Spinal cord (tissue), 9 donors: ENCODE measurements at regions not wholly inside any gene's neighbourhood (a gene's known extent, or its start where the extent isn't known, plus 50 kb on each side); places are given as distances from the start of the nearest gene placed in this dataset.

Experiments used
- DNase-seq, 6 donors: peaks; one replicate each; pipeline versions ENCODE4 v3.0.0 to v3.0.0-alpha.2; 2013 to 2015; ENCODE audit warnings: low spot score in 6 of 6, low read depth in 4 of 6
- H3K27ac ChIP-seq: one replicate; pipeline ENCODE4 v1.5.1; 2013; ENCODE audit warnings: low read depth, low read length, control low read depth
- H3K27me3 ChIP-seq: one replicate; pipeline ENCODE4 v1.6.1; 2013; ENCODE audit warnings: low read length; ENCODE audit not compliant: control insufficient read depth, insufficient read depth
- H3K36me3 ChIP-seq: one replicate; pipeline ENCODE4 v1.6.1; 2013; ENCODE audit warnings: low read length; ENCODE audit not compliant: control insufficient read depth, insufficient read depth
- H3K4me1 ChIP-seq: one replicate; pipeline ENCODE4 v1.6.1; 2013; ENCODE audit warnings: low read length; ENCODE audit not compliant: control insufficient read depth, insufficient read depth
- H3K4me3 ChIP-seq: one replicate; pipeline ENCODE4 v1.5.1; 2013; ENCODE audit warnings: low read depth, low read length, control low read depth
- H3K9me3 ChIP-seq: one replicate; pipeline ENCODE4 v1.6.1; 2013; ENCODE audit warnings: low read length; ENCODE audit not compliant: control insufficient read depth, insufficient read depth
- WGBS: methylation state at CpG from one replicate; pipeline ENCODE4 v1.1.5; 2013; ENCODE audit warnings: missing lambda C conversion rate; ENCODE audit not compliant: insufficient coverage; 5-methylcytosine and 5-hydroxymethylcytosine counted together
- donor health status: healthy.

DNA sequence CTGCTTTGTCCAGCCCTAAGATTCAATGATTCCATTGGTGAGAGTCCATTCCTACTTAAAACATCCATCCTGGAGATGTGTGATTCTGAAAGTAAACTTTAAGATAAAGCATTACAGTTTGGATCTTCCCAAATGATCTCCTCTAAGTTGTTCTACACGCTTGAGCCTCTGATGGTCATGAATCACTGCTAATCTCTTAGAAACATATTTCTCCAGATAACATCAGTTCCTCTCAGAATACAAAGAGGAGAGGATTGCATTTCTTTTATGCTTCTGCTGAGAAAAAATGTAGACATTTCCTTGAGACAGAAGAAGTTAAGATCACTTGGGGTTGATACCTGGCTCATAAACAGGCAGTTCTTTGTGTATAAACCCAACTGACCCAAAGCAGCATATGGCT, 281.2 kb upstream of the DPH6 start:
- Histone ChIP-seq H3K36me3 (no peaks in the 10 kb centered on the region), H3K9me3 (no peaks in the 10 kb centered on the region), H3K27ac (no peak overlapping the region), H3K27me3 (no peaks in the 10 kb centered on the region), H3K4me3 (no peak overlapping the region), H3K4me1 (no peaks in the 10 kb centered on the region)
- no peak for DNase-seq
- no CpG with 5 or more reads among the region's 1 CpG for WGBS

DNA sequence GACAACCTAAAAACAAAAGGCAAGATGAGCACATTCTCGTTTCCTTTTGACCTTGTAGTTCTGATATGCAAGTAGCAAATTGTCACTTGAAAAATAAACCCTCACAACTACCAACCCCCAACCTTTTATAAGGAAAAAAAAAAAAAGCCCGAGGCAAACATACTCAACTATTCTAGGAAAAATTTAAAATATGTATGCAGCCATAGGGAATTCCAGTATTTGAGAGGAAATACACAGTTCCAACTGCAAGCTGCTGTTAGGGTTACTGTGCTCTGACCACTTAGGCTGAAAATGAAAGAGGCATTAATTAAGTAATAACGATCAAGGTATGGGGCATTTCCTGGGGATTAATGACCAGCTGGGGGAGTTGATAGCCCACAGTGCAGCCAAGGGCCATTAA, 281.9 kb upstream of the DPH6 start:
- Histone ChIP-seq H3K27me3 (no peaks in the 10 kb centered on the region), H3K4me3 (no peak overlapping the region), H3K36me3 (no peaks in the 10 kb centered on the region), H3K27ac (no peak overlapping the region), H3K4me1 (no peaks in the 10 kb centered on the region), H3K9me3 (no peaks in the 10 kb centered on the region)
- DNase-seq, result peak in 1 of 6 donors; percentile 21
- WGBS, result no CpG with 5 or more reads among the region's 3 CpGs

DNA sequence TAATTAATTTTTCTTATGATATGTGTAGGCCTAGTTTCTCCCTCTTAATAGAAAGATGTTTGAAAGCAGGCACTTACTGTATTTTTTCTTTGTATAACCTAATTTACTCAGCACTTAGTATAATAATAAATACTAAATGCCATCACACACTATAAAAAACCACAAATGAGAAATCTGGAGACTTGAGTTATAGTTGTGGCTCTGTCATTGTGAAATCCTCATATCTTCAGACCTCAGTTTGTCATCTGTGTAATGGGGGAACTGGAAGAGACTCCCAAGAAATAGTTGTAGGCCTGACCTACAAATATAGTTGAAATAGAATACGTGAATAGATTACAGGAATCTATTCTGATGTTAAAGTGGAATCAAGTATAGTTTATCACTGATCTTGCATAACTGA, 287.6 kb upstream of the DPH6 start:
- Histone ChIP-seq H3K27me3 (no peaks in the 10 kb centered on the region), H3K4me1 (no peaks in the 10 kb centered on the region), H3K9me3 (no peaks in the 10 kb centered on the region), H3K27ac (no peak overlapping the region), H3K4me3 (no peak overlapping the region), H3K36me3 (no peaks in the 10 kb centered on the region)
- DNase-seq, result no peak
- no CpG with 5 or more reads among the region's 1 CpG for WGBS

DNA sequence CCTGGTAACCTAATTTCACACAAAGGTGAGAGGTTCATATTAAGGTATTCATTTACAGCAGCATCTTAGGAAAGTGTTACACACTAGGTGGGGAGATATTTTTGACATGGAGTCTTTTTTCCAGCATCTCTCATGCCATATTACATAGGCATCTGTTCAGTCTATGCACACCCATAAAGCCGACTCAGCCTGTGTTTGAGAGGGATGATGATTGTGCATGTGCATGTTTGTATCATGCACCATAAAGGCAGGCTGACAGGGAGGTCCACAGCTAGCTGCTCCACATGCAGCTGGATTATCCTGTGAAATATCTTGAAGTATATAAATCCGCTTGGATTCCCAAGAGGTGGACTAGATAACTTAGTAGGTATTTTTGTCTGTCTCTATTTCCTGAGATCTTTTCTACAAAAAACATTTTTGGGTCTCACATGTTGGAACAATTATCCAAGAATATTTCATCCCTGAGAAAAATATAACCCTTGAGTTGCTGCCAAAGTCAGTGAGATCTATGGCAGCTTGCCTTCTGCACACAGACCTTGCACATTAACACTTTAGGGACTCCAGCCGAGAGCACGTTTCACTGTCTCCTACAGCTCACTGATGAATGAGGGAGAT, 288.4 kb upstream of the DPH6 start:
- no peaks in the 10 kb centered on the region for H3K36me3 ChIP-seq
- H3K27me3 ChIP-seq, result no peaks in the 10 kb centered on the region
- H3K27ac ChIP-seq, result no peak overlapping the region
- H3K4me3 ChIP-seq, result no peak overlapping the region
- no peaks in the 10 kb centered on the region for H3K9me3 ChIP-seq
- WGBS, result no CpG with 5 or more reads among the region's 4 CpGs
- H3K4me1 ChIP-seq, result peaks cover 3% of the 10 kb centered on the region
- DNase-seq, result peak in 2 of 6 donors; percentile 25 to 70

DNA sequence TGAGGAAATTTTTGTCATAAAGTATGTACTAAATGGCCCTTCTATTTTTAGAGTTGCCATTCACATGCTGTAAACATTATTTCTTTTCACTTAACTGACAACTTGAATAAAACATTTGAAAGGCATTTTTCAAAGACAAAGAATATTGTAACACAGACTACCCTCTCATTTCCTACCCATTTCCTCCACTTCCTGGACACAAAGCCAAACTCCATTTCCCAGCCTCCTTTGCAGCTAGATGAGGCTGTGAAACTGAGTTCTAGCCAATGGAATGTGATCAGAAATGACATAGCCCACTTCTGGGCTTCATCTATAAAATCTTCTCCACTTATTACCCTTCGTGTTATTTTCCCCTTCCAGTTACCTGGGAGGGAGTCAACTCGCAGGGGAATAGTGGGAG, 288.9 kb upstream of the DPH6 start:
- H3K4me1 ChIP-seq, result peaks cover 3% of the 10 kb centered on the region
- H3K9me3 ChIP-seq, result no peaks in the 10 kb centered on the region
- WGBS, result no CpG with 5 or more reads among the region's 2 CpGs
- H3K36me3 ChIP-seq, result no peaks in the 10 kb centered on the region
- no peak overlapping the region for H3K27ac ChIP-seq
- no peak overlapping the region for H3K4me3 ChIP-seq
- peak in 1 of 6 donors; percentile 24 for DNase-seq
- no peaks in the 10 kb centered on the region for H3K27me3 ChIP-seq

DNA sequence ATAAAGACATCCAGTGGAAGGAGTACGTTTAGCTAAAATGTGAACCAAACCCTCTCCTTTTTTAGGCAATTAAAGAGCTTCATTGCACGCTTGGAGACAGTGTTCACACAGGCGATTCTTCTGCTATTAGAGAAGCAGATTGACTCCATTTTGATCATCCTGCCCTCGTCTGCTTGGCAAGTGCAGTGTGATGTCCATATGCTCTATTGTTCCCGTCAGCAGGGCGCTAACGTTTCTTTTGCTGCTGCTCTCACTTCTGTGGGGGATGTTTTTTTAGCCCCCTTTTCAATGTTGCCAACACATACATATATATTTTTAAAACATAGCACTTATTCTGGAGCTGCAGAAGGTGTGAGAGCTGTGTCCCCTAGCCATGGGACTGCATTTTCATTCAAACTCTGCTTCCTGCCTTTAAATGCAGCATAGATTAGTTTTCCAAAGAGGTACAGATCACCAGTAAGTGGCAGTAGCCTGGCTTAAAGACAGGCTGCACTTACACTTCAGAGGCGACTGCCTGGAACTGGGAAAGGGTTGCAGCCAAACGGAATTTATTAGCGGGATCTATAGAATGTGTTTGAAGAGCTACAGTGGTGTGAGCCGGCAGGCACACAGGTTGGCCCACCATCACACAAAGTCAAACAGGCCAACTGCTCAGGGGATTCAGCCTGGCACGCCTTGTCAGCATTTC, 292.6 kb upstream of the DPH6 start:
- WGBS, result 53% methylated on average over 5 of the region's 12 CpGs
- DNase-seq, result peak in 2 of 6 donors; percentile 55 to 80
- Histone ChIP-seq H3K27ac (no peak overlapping the region), H3K4me3 (no peak overlapping the region), H3K36me3 (no peaks in the 10 kb centered on the region), H3K4me1 (peaks cover 3% of the 10 kb centered on the region), H3K9me3 (no peaks in the 10 kb centered on the region), H3K27me3 (no peaks in the 10 kb centered on the region)

DNA sequence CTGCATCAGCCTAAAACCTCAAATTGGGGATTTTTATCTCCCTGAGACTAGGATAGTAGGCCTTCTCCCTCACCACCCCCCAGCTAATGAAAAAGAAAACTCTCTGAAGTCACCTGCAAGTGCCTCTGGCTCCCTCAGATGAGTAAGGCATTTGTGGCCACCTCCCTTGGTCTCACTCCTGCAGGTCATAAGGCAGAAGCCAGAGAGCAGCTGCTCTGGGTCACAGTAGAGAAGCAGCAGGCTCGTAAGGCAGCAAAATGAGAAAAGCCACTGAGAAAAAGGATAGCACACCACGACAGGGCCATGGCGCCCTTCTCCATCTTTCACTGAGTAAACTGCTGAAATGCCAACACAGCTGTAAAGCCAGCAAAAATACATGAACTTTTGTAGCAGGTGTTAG, 296.7 kb upstream of the DPH6 start:
- H3K27ac ChIP-seq, result no peak overlapping the region
- 100% methylated on average over 1 of the region's 3 CpGs for WGBS
- H3K9me3 ChIP-seq, result no peaks in the 10 kb centered on the region
- no peaks in the 10 kb centered on the region for H3K27me3 ChIP-seq
- DNase-seq, result no peak
- H3K4me3 ChIP-seq, result no peak overlapping the region
- no peaks in the 10 kb centered on the region for H3K36me3 ChIP-seq
- peaks cover 3% of the 10 kb centered on the region for H3K4me1 ChIP-seq

DNA sequence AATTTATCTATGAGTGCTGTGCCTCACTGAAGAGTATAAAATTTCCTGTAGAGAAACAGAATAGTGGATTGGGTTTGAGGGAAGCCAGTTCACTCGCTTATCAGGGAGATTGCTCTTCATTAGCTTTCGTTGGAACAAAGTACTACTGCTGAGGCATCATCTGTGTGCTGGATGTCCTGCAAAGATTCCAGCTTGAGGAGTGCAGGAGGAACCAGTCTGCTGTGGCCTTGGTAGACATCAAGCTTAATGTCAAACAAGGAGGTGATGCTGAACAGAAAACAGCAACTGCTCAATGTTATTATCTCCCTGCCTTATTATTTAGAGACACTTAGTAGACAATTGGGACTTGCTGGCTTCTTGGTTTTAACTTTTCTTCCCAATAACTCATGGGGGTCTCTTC, 297.5 kb upstream of the DPH6 start:
- no peak for DNase-seq
- Histone ChIP-seq H3K9me3 (no peaks in the 10 kb centered on the region), H3K27ac (no peak overlapping the region), H3K36me3 (no peaks in the 10 kb centered on the region), H3K27me3 (no peaks in the 10 kb centered on the region), H3K4me3 (no peak overlapping the region), H3K4me1 (peaks cover 3% of the 10 kb centered on the region)
- WGBS, result 69% methylated on average over 2 of the region's 2 CpGs

DNA sequence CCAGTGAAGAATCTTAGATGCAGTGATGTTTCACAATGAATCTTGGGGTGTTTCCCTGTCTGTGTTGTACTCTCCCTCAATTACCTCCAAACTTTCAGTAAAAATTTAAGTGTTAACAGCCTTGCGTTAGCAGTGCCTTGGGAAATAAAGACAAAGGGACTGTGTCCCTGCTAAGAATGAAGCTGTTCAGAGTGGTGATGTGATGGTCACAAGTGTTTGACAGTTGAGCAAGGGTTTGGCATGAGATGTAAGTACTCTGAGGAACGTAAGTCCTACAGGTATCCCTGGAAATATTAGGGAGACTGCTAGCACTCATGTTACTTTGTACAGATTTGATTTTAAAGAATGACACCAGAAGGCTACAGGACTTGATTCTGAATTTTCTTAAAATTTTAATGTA, 304.3 kb upstream of the DPH6 start:
- DNase-seq, result no peak
- WGBS, result 86% methylated on average over 2 of the region's 2 CpGs

DNA sequence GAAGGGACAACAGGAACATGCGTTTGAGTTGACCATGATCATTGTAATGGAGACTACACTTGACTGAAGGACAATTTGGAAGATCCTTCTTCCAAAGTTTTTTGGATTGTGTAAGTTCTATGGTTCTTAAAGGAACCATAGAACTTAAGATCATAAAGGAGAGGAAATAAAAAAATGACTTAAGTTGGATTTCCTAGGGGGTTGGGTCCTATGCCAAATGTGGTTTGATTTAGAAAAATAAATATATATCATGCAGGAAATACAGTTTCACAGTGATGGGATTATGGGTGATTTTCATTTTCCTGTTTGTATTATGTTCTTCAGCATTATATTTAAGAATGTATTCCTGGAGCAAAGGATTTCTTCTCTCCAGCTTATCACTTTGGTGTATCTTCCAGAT, 305.5 kb upstream of the DPH6 start:
- Histone ChIP-seq H3K4me3 (no peak overlapping the region), H3K36me3 (no peaks in the 10 kb centered on the region), H3K4me1 (no peaks in the 10 kb centered on the region), H3K9me3 (no peaks in the 10 kb centered on the region), H3K27me3 (no peaks in the 10 kb centered on the region), H3K27ac (no peak overlapping the region)
- no peak for DNase-seq
- 100% methylated on average over 1 of the region's 1 CpG for WGBS

More for the DNA sequence above, 304.3 kb upstream of the DPH6 start:
- no peak overlapping the region for H3K4me3 ChIP-seq
- no peaks in the 10 kb centered on the region for H3K27me3 ChIP-seq
- H3K36me3 ChIP-seq, result no peaks in the 10 kb centered on the region
- no peak overlapping the region for H3K27ac ChIP-seq
- H3K9me3 ChIP-seq, result no peaks in the 10 kb centered on the region
- H3K4me1 ChIP-seq, result no peaks in the 10 kb centered on the region
